IMR-90 (cell line): ENCODE measurements at regions not wholly inside any gene's neighbourhood (a gene's known extent, or its start where the extent isn't known, plus 50 kb on each side); places are given as distances from the start of the nearest gene placed in this dataset.
"Not testable (repeated sequence)": the region's sequence is repeated elsewhere in the genome, so short reads cannot be mapped to it uniquely, and the experiment has no call there.

ENCODE experiments used
- ATAC-seq: fragments of 200-7000 bp; cut with Tn5 transposase; 2 replicates; pipeline ENCODE4 v1.9.1; 2020; ENCODE audit warnings: low read depth, mild to moderate bottlenecking, moderate library complexity
- BruUV-seq: library from RNA; stranded (reverse); fragments of 400-500 nt; replicated peaks from 2 replicates; lab custom pipeline; 2021; lab: Mats Ljungman, UMichigan
- CTCF ChIA-PET: fragments of 300-600 bp; formaldehyde crosslinking; extraction: SDS; loops from one replicate; lab custom pipeline; 2021; ENCODE audit warnings: antibody characterized with exemption; lab: Yijun Ruan, JAX
- POLR2A ChIA-PET: fragments of 300-600 bp; sonication (Branson Sonifier 250); formaldehyde crosslinking; loops from one replicate; lab custom pipeline; 2022; ENCODE audit warnings: antibody characterized with exemption; ENCODE audit not compliant: unreplicated experiment; lab: Charles Lee
- DNase-seq: peaks from one replicate; pipeline ENCODE4 v3.0.0; 2013
- H2AFZ ChIP-seq: replicated peaks from 2 replicates; pipeline ENCODE3; 2013; ENCODE audit warnings: low read length, mild to moderate bottlenecking; ENCODE audit not compliant: poor library complexity
- H2AK5ac ChIP-seq: 2 replicates; pipeline ENCODE4 v1.6.1; 2013; ENCODE audit warnings: low read depth, low read length, inconsistent platforms
- H2AK9ac ChIP-seq: replicated peaks from 2 replicates; pipeline ENCODE3; 2013; ENCODE audit warnings: mild to moderate bottlenecking, low read depth, low read length, moderate library complexity; ENCODE audit not compliant: poor library complexity
- H2BK120ac ChIP-seq: 2 replicates; pipeline ENCODE4 v1.6.1; 2013; ENCODE audit warnings: low read depth, low read length, inconsistent platforms
- H2BK15ac ChIP-seq: 3 replicates; pipeline ENCODE4 v1.6.1; 2013; ENCODE audit warnings: low read depth, low read length, inconsistent platforms
- H2BK20ac ChIP-seq: 2 replicates; pipeline ENCODE4 v1.6.1; 2013; ENCODE audit warnings: low read depth, mild to moderate bottlenecking, inconsistent platforms, low read length, moderate library complexity
- H2BK5ac ChIP-seq: 2 replicates; pipeline ENCODE4 v1.6.1; 2013; ENCODE audit warnings: mild to moderate bottlenecking, low read depth, low read length, inconsistent platforms; ENCODE audit not compliant: poor library complexity, severe bottlenecking
- H3K14ac ChIP-seq: replicated peaks from 2 replicates; pipeline ENCODE4 v1.6.1; 2013; ENCODE audit warnings: low read depth, low read length, inconsistent platforms
- H3K18ac ChIP-seq: 2 replicates; pipeline ENCODE4 v1.6.1; 2013; ENCODE audit warnings: low read depth, low read length, control low read depth
- H3K23ac ChIP-seq: 2 replicates; pipeline ENCODE4 v1.6.1; 2013; ENCODE audit warnings: low read depth, low read length, inconsistent platforms
- H3K27ac ChIP-seq: 2 replicates; pipeline ENCODE4 v1.5.1; 2013; ENCODE audit warnings: mild to moderate bottlenecking, control low read depth, low read length; ENCODE audit not compliant: insufficient read depth
- H3K27me3 ChIP-seq: 2 replicates; pipeline ENCODE4 v1.6.1; 2013; ENCODE audit warnings: low read length; ENCODE audit not compliant: control insufficient read depth, insufficient read depth
- H3K36me3 ChIP-seq: 2 replicates; pipeline ENCODE4 v1.6.1; 2013; ENCODE audit warnings: low read length, mixed read lengths; ENCODE audit not compliant: control insufficient read depth, insufficient read depth
- H3K4ac ChIP-seq: 2 replicates; pipeline ENCODE4 v1.6.1; 2013; ENCODE audit warnings: low read depth, low read length, inconsistent platforms
- H3K4me1 ChIP-seq: 2 replicates; pipeline ENCODE4 v1.6.1; 2013; ENCODE audit warnings: low read length, mixed read lengths; ENCODE audit not compliant: control insufficient read depth, insufficient read depth
- H3K4me2 ChIP-seq: 2 replicates; pipeline ENCODE4 v1.6.1; 2013; ENCODE audit warnings: low read depth, mild to moderate bottlenecking, control low read depth, low read length, moderate library complexity
- H3K4me3 ChIP-seq: 2 replicates; pipeline ENCODE4 v1.5.1; 2013; ENCODE audit warnings: low read depth, mild to moderate bottlenecking, control low read depth, low read length, moderate library complexity; ENCODE audit not compliant: insufficient read depth
- H3K56ac ChIP-seq: 2 replicates; pipeline ENCODE4 v1.6.1; 2013; ENCODE audit warnings: low read length, inconsistent platforms; ENCODE audit not compliant: insufficient read depth; ENCODE audit errors: extremely low read depth
- H3K79me1 ChIP-seq, 2 experiments: 2 replicates each; pipeline ENCODE4 v1.6.1; 2013; ENCODE audit warnings: low read length in 2 of 2, inconsistent platforms in 1 of 2, low read depth in 1 of 2
- H3K9ac ChIP-seq: 2 replicates; pipeline ENCODE4 v1.6.1; 2013; ENCODE audit warnings: low read depth, low read length, control low read depth
- H3K9me1 ChIP-seq: 2 replicates; pipeline ENCODE4 v1.6.1; 2013; ENCODE audit warnings: low read length, inconsistent platforms; ENCODE audit not compliant: insufficient read depth
- H3K9me3 ChIP-seq: 2 replicates; pipeline ENCODE4 v1.6.1; 2013; ENCODE audit warnings: low read length; ENCODE audit not compliant: control insufficient read depth, insufficient read depth
- H4K20me1 ChIP-seq: 2 replicates; pipeline ENCODE4 v1.6.1; 2013; ENCODE audit warnings: low read length, inconsistent platforms; ENCODE audit not compliant: insufficient read depth
- H4K5ac ChIP-seq: 2 replicates; pipeline ENCODE4 v1.6.1; 2013; ENCODE audit warnings: mild to moderate bottlenecking, low read depth, low read length, control low read depth
- H4K8ac ChIP-seq, 2 experiments: 2 replicates each; pipeline ENCODE4 v1.6.1; 2013; ENCODE audit warnings: low read depth in 2 of 2, low read length in 2 of 2, control low read depth in 1 of 2, inconsistent platforms in 1 of 2
- H4K91ac ChIP-seq: 2 replicates; pipeline ENCODE4 v1.6.1; 2013; ENCODE audit warnings: low read depth, low read length, inconsistent platforms; ENCODE audit not compliant: insufficient read depth
- whole genome bisulfite sequencing, 2 experiments: methylation state at CpG; one replicate each; pipeline versions ENCODE4 v1.1.5 to v1.1.7; 2013; ENCODE audit warnings: missing lambda C conversion rate in 2 of 2; ENCODE audit not compliant: insufficient read length in 1 of 2; ENCODE audit errors: extremely low coverage in 2 of 2; 5-methylcytosine and 5-hydroxymethylcytosine counted together
- dilution Hi-C: fragments of 300-500 bp; cut with HindIII; formaldehyde crosslinking; loops from one replicate; pipeline ENCODE4 v1.14.3; 2018; ENCODE audit warnings: low sequenced_read_pairs; ENCODE audit not compliant: unreplicated experiment
- in situ Hi-C: fragments of 300-500 bp; cut with MboI; formaldehyde crosslinking; loops from 3 replicates; pipeline ENCODE4 v1.14.3; 2019; ENCODE audit warnings: low sequenced_read_pairs, inconsistent platforms, mixed read lengths
- intact Hi-C: fragments of 100-400 bp; cut with micrococcal nuclease; formaldehyde crosslinking; loops from 2 replicates; pipeline ENCODE4 v1.10.0; 2022

GRCh38 chr6:104673078-104673477 lies 186.6 kb downstream of the HACE1 start:
- H4K91ac ChIP-seq, H3K27me3 ChIP-seq, CTCF ChIA-PET, H3K27ac ChIP-seq, H4K5ac ChIP-seq, H3K18ac ChIP-seq, POLR2A ChIA-PET, ATAC-seq, H2BK120ac ChIP-seq, H3K4me2 ChIP-seq, H2AK5ac ChIP-seq, H2BK15ac ChIP-seq, H3K23ac ChIP-seq, H3K79me1 ChIP-seq, H3K9me3 ChIP-seq, in situ Hi-C loops, H3K14ac ChIP-seq, H3K4ac ChIP-seq, intact Hi-C loops, H4K20me1 ChIP-seq, H3K56ac ChIP-seq, H2AFZ ChIP-seq, H3K9me1 ChIP-seq, dilution Hi-C loops, H3K36me3 ChIP-seq, H3K4me1 ChIP-seq, H2BK20ac ChIP-seq, BruUV-seq, H4K8ac ChIP-seq, DNase-seq, H2BK5ac ChIP-seq, H3K4me3 ChIP-seq, H2AK9ac ChIP-seq, H3K9ac ChIP-seq: not testable (repeated sequence)
- WGBS, 2 experiments = no CpG with 5 or more reads among the region's 1 CpG

- in situ Hi-C loops, H3K14ac ChIP-seq, H4K91ac ChIP-seq, H2AFZ ChIP-seq, H2BK20ac ChIP-seq, H3K4me2 ChIP-seq, H2BK5ac ChIP-seq, H3K79me1 ChIP-seq, H2AK5ac ChIP-seq, H4K5ac ChIP-seq, H3K4ac ChIP-seq, BruUV-seq, H2AK9ac ChIP-seq, H3K9me1 ChIP-seq, H2BK15ac ChIP-seq, H4K8ac ChIP-seq, H3K23ac ChIP-seq, H3K4me3 ChIP-seq, H3K27me3 ChIP-seq, POLR2A ChIA-PET, H2BK120ac ChIP-seq, H3K56ac ChIP-seq, H4K20me1 ChIP-seq, H3K9ac ChIP-seq, H3K27ac ChIP-seq, H3K18ac ChIP-seq, intact Hi-C loops, dilution Hi-C loops, H3K36me3 ChIP-seq, H3K4me1 ChIP-seq, ATAC-seq, H3K9me3 ChIP-seq, DNase-seq: not testable (repeated sequence)
- CTCF ChIA-PET = interaction anchor here (0.6 kb wide), 1 partner anchor 447 kb away, joined by 3 read pairs; no protein-coding TSS in a partner anchor
- no CpG with 5 or more reads among the region's 1 CpG for WGBS, 2 experiments
Observed at GRCh38 chr6:104671591-104671891, 188.2 kb downstream of the HACE1 start.
